ENCODE measurements at regions not wholly inside any gene's neighbourhood (a gene's known extent, or its start where the extent isn't known, plus 50 kb on each side); places are given as distances from the start of the nearest gene placed in this dataset.
"Not testable (repeated sequence)": the region's sequence is repeated elsewhere in the genome, so short reads cannot be mapped to it uniquely, and the experiment has no call there.

DNA sequence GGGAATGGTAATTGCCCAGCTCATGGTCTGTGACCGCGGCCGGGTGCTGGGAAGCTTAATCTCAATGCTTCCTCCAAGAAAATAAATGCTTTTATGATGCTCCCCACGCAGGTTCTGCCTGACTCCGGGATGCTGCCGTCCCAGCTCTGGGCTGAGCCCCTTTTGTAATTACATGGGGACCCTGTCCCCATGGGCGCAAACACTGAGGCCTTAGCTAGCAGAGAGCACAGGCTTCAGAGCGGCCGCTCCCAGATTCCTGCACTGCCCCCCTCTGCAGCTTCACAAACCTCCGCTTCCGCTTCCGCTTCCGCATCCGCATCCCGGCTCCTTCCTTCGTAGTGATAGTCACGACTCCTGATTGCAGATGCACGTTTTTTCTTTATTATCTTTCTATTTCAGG is 129.5 kb downstream of the KIF26A start:
- DNase-seq (ENCODE audit: low read depth) = no peak
- TF ChIP-seq, protein P1, sequence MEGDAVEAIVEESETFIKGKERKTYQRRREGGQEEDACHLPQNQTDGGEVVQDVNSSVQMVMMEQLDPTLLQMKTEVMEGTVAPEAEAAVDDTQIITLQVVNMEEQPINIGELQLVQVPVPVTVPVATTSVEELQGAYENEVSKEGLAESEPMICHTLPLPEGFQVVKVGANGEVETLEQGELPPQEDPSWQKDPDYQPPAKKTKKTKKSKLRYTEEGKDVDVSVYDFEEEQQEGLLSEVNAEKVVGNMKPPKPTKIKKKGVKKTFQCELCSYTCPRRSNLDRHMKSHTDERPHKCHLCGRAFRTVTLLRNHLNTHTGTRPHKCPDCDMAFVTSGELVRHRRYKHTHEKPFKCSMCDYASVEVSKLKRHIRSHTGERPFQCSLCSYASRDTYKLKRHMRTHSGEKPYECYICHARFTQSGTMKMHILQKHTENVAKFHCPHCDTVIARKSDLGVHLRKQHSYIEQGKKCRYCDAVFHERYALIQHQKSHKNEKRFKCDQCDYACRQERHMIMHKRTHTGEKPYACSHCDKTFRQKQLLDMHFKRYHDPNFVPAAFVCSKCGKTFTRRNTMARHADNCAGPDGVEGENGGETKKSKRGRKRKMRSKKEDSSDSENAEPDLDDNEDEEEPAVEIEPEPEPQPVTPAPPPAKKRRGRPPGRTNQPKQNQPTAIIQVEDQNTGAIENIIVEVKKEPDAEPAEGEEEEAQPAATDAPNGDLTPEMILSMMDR (IDR thresholded peaks at IDR 0.05; ENCODE audit: insufficient read depth, low read depth, low read length, missing control alignments) = no peak
- no peak overlapping the region for H3K4me3 ChIP-seq (ENCODE audit: low read length)

DNA sequence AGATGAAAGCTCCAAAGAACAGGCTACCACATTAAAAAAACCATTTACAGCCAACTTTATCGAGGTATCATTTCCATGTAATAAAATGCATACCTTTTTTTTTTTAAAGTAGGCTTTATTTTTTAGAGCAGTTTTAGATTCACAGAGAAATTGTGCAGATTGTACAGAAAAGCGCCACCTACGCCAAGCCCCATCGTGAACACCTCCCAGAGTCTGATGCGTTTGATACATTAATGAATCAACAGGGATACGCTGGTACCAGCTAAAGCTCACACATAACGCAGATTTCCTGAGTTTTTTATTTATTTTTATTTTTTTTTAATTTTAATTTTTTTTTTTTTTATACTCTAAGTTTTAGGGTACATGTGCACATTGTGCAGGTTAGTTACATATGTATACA is 129.9 kb downstream of the KIF26A start:
- TF ChIP-seq, protein P1 (IDR thresholded peaks at IDR 0.05; ENCODE audit: insufficient read depth, low read depth, low read length, missing control alignments) = no peak
- DNase-seq (ENCODE audit: low read depth) = no peak
- no peak overlapping the region for H3K4me3 ChIP-seq (ENCODE audit: low read length)

DNA sequence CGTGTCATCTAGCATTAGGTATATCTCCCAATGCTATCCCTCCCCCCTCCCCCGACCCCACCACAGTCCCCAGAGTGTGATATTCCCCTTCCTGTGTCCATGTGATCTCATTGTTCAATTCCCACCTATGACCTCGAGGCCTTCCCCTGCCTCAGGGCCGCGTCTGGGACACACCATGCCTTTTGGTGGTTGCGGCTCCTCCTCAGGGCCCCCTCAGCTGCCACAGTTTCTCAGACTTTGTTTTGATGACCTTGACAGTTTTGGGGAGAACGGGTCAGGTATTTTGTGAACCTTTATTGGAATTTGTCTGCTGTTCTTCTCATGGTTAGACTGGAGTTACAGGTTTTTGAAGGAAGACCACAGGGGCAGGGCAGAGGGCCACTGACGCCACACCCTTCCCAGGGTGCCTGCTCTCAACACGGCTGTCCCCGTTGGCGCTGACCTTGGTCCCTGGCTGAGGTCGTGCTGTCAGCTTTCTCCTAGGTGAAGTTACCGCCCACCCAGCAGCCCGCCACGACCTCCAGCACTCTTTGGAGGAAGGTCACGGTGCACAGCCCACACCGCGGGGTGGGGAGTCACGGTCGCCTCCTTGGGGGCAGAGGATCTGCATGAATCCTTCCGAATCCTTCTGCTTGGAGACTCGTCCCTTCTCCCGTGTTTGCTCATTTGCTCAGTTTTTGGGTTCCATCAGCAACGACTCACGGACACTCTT is 130.5 kb downstream of the KIF26A start:
- H3K4me3 ChIP-seq (ENCODE audit: low read length) = no peak overlapping the region
- TF ChIP-seq, protein P1 (IDR thresholded peaks at IDR 0.05; ENCODE audit: insufficient read depth, low read depth, low read length, missing control alignments) = no peak
- DNase-seq (ENCODE audit: low read depth) = no peak

DNA sequence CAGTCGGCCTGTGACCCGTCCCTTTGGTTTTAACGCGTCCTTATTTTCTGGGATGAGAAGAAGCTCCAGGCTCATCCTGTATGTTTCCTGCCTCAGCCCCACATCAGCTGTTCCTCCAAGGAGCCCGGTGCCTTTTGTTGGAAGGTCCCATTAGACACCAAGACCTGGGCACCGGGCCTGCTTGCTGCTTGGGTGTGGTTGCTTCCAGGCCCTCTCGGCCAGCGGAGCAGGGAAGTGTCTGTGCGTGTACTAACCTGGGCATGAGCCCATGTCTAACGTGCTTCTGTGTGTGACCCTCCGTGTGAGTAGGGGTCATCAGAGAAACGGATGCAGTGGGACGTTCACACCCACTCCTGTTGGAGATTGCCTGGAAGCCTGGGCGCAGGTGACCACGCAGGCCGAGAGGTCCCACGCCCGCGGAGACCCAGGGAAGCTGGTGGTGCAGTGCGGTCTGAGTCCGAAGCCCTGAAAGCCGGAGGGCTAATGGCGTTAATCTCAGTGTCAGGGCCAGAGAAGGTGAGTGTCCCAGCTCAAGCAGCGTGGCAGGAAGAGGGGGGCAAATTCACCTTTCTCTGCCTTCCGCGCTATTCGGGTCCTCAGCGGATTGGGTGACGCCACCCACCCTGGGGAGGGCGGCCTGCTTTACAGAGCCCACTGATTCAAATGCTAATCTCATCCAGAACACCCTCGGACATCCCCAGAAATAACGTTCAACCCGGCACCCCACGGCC is 131.3 kb downstream of the KIF26A start:
- DNase-seq (ENCODE audit: low read depth); H3K4me3 ChIP-seq (ENCODE audit: low read length): not testable (repeated sequence)

DNA sequence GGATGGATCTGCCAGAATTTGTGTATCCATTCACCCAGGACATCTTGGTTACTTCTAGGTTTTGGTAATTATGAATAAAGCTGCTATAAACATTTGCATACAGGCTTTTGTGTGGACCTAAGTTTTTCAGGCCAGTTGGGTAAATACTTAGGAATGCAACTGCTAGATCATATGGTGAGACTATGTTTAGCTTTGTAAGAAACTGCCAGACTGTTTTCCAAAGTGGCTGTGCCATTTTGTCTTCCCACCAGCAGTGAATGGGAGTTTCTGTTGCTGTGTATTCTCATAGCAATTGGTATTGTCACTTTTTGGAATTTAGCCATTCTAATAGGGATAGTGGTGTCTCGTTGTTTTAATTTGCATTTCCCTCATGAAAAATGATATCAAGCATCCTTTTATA is 133.0 kb downstream of the KIF26A start:
- DNase-seq (ENCODE audit: low read depth) = no peak
- TF ChIP-seq, protein P1 (IDR thresholded peaks at IDR 0.05; ENCODE audit: insufficient read depth, low read depth, low read length, missing control alignments) = no peak

DNA sequence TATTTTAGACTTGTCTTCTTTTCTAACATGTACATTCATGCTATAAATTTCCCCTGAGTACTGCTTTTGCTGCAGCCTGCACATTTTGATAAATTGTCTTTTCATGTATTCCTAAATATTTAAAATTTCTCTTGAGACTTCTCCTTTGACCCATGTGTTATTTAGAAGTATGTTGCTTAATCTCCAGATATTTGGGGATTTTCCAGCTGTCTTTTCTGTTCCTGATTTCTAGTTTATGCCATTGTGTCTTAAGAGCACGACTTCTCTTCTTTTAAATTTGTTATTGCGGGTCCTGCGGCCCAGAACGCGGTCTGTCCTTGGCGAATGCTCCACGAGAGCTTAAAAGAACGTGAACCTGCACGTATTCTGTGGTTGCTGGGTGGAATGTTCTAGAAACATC is 136.4 kb downstream of the KIF26A start:
- TF ChIP-seq, protein P1 (IDR thresholded peaks at IDR 0.05; ENCODE audit: insufficient read depth, low read depth, low read length, missing control alignments) = no peak
- H3K4me3 ChIP-seq (ENCODE audit: low read length) = no peak overlapping the region
- no peak for DNase-seq (ENCODE audit: low read depth)

More for the DNA sequence above, 133.0 kb downstream of the KIF26A start:
- no peak overlapping the region for H3K4me3 ChIP-seq (ENCODE audit: low read length)

DNA sequence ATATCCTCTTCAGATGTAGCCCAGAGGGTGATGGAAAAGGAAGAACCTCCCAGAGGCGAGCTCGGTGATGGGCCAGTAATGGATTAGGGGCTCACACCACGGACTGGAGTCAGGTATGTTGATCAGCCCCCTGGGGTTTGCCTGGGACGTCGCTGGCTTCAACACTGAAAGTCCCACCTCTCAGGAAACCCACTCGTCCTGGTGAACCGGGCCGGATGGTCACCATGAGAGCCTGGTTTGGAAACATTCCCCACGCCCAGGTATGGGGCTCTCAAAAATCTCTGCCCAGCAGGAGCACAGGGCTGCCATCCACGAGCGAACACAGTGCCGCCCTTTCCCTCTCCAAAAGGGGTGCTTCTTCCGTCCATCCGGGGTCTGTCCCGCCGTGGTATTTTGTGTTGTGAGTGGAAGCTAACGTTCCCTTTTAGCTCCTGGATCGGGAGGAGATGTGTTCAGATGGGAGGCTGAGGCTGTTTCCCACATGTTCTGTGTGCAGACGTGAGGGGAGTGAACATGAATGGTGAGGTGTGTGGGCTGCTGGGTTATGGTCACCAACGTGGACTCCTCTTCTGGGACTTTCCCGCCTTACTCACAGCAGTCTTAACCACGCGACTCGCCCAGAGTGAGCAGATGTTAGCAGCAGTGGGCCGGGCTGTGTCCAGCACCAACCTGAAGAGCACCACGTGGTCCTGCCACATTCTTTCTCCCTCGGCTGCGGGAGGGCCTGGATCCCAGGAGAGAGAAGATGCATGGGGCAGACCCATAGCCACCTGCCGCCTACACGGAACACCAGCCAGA is 139.2 kb downstream of the KIF26A start:
- TF ChIP-seq, protein P1 (IDR thresholded peaks at IDR 0.05; ENCODE audit: insufficient read depth, low read depth, low read length, missing control alignments) = no peak
- no peak for DNase-seq (ENCODE audit: low read depth)
- no peak overlapping the region for H3K4me3 ChIP-seq (ENCODE audit: low read length)
